Mucosa of descending colon (tissue), 3 donors: ENCODE measurements at regions not wholly inside any gene's neighbourhood (a gene's known extent, or its start where the extent isn't known, plus 50 kb on each side); places are given as distances from the start of the nearest gene placed in this dataset.

Experiments used
- ATAC-seq: fragments of 200-7000 bp; cut with Tn5 transposase; one replicate; pipeline ENCODE4 v1.9.1; 2020; ENCODE audit warnings: mild to moderate bottlenecking, moderate library complexity
- DNase-seq, 3 donors: peaks; one replicate each; pipeline ENCODE4 v3.0.0-alpha.2; 2020
- H3K36me3 ChIP-seq: fragments of 200-600 bp; one replicate; pipeline ENCODE4 v1.8.0; 2021; ENCODE audit warnings: low read depth, mild to moderate bottlenecking
- H3K4me1 ChIP-seq: fragments of 200-600 bp; one replicate; pipeline ENCODE4 v1.8.0; 2021; ENCODE audit warnings: low read depth, mild to moderate bottlenecking
- H3K4me3 ChIP-seq: fragments of 200-600 bp; one replicate; pipeline ENCODE4 v1.8.0; 2021; ENCODE audit warnings: mild to moderate bottlenecking
- H3K9me3 ChIP-seq: fragments of 200-600 bp; one replicate; pipeline ENCODE4 v1.8.0; 2021; ENCODE audit warnings: mild to moderate bottlenecking
- intact Hi-C, 2 donors: fragments of 100-400 bp; cut with DNase I in 1 of 2; cut with micrococcal nuclease in 1 of 2; formaldehyde crosslinking; loops; one replicate each; pipeline versions ENCODE4 v1.11.0 to v1.11.1; 2022; cut with DNase I, micrococcal nuclease
- TF ChIP-seq, protein P1 (sequence below): fragments of 200-600 bp; IDR thresholded peaks from one replicate; pipeline ENCODE4 v1.8.0; 2022; ENCODE audit warnings: antibody characterized with exemption, mild to moderate bottlenecking
- donor health status: DM: no; HTN: no; CAD: no; lungs with moderate emphysema.
- donor health status: DM: no; HTN: no; CAD: no.
- donor health status: DM: no; HTN: yes; CAD: no.

DNA sequence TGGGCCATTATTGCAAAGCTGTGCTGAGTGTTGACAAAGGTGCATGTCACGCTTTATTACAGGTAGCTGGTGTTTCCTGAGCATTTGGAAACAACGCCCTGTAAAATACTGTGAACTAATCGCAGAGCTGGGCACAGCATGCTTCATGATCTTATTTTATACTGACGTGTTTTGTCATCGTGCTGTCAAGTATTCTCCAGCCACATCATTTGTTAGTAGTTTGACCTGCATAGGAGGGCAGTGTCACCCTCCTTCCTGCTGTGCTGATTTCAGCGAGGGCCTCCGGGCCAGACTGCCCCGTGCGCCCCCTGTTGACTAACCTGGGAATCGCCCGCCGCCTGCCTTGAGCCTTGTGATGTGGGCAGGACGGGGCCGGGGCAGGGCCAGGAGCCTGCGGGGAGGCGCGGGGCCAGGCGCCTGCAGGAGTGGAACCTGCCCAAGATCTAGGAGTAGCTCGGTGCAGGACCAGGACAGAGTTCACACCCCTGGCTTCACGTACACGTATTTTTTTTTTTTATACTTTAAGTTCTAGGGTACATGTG, 820.7 kb downstream of the KCNJ18 start:
- no peaks in the 10 kb centered on the region for H3K4me1 ChIP-seq
- no peaks in the 10 kb centered on the region for H3K36me3 ChIP-seq
- peaks cover 58% of the 10 kb centered on the region for H3K9me3 ChIP-seq
- ATAC-seq: no peak
- intact Hi-C loops: no loop called here
- no peak overlapping the region for H3K4me3 ChIP-seq
- TF ChIP-seq, protein P1, sequence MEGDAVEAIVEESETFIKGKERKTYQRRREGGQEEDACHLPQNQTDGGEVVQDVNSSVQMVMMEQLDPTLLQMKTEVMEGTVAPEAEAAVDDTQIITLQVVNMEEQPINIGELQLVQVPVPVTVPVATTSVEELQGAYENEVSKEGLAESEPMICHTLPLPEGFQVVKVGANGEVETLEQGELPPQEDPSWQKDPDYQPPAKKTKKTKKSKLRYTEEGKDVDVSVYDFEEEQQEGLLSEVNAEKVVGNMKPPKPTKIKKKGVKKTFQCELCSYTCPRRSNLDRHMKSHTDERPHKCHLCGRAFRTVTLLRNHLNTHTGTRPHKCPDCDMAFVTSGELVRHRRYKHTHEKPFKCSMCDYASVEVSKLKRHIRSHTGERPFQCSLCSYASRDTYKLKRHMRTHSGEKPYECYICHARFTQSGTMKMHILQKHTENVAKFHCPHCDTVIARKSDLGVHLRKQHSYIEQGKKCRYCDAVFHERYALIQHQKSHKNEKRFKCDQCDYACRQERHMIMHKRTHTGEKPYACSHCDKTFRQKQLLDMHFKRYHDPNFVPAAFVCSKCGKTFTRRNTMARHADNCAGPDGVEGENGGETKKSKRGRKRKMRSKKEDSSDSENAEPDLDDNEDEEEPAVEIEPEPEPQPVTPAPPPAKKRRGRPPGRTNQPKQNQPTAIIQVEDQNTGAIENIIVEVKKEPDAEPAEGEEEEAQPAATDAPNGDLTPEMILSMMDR: no peak
- no peak for DNase-seq

DNA sequence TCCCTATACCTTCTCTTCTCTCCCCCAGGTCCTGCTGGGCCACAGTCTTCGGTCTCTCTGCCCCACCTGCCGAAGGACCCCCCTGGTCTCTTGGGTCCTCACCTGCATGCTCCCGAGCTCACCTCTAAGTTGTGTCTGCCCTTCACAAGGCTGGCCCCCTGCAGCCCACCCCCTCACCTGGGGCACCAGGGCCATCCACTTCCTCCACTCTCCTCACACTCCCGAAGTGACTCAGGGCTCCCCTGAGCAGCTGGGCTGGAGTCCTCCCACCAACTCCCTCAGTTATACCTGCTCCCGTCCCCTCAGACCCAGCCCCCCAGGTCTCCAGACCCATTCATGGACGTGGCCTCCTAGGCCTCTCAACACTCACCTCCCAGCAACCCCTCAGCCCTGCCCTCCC, 822.0 kb downstream of the KCNJ18 start:
- no peaks in the 10 kb centered on the region for H3K36me3 ChIP-seq
- DNase-seq: no peak
- intact Hi-C loops: no loop called here
- no peak overlapping the region for H3K4me3 ChIP-seq
- TF ChIP-seq, protein P1: no peak
- no peaks in the 10 kb centered on the region for H3K4me1 ChIP-seq
- peaks cover 61% of the 10 kb centered on the region for H3K9me3 ChIP-seq
- no peak for ATAC-seq

DNA sequence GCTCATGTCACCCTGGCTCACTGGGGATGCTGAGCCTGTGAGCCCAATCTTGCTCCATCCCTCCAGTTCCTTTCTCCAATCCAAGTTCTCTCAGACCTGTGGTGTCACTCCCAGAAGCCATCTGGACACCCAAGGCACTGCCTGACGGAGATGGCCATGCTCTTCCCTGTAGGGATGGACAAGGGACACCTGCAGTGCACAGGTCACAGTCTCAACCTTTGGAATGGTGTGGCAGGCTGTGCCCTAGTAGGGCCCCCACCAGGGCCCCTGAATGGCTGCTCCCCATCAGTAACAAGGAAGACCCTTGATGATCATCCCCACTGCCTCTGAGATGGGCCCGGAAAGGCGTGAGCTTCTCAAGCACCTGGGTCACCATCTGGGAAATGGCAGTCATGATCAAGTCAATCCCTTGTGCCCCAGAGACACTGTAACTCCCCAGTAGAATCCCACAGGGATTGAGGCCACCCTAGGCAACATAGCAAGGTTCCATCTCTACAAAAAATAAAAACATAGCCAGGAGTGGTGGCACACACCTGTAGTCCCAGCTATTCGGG, 822.5 kb downstream of the KCNJ18 start:
- Histone ChIP-seq H3K4me1 (no peaks in the 10 kb centered on the region), H3K4me3 (no peak overlapping the region), H3K9me3 (peaks cover 61% of the 10 kb centered on the region), H3K36me3 (no peaks in the 10 kb centered on the region)
- TF ChIP-seq, protein P1: no peak
- no peak for DNase-seq
- intact Hi-C loops: no loop called here
- no peak for ATAC-seq

DNA sequence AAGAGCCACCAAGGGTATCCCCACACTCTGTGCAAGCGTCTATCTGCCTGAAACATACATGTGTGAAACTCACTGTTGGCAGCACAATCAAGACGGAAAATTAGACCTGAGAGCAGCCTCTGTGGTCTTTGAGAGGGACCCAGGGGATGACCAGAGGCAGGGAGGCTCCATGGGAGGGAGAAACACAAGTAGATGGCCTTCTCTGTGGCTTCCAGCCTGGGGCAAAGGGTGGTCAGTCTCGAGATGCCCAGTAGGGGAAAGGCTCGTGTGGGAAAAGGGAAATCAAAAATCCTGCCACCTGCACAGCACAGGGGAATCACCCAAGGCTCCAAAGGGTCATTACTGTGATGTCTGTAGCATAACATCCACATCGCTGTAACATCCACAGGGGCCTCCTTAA, 823.3 kb downstream of the KCNJ18 start:
- Histone ChIP-seq H3K9me3 (peaks cover 58% of the 10 kb centered on the region), H3K36me3 (no peaks in the 10 kb centered on the region), H3K4me1 (no peaks in the 10 kb centered on the region), H3K4me3 (no peak overlapping the region)
- DNase-seq: no peak
- intact Hi-C loops: no loop called here
- ATAC-seq: no peak
- TF ChIP-seq, protein P1: no peak

DNA sequence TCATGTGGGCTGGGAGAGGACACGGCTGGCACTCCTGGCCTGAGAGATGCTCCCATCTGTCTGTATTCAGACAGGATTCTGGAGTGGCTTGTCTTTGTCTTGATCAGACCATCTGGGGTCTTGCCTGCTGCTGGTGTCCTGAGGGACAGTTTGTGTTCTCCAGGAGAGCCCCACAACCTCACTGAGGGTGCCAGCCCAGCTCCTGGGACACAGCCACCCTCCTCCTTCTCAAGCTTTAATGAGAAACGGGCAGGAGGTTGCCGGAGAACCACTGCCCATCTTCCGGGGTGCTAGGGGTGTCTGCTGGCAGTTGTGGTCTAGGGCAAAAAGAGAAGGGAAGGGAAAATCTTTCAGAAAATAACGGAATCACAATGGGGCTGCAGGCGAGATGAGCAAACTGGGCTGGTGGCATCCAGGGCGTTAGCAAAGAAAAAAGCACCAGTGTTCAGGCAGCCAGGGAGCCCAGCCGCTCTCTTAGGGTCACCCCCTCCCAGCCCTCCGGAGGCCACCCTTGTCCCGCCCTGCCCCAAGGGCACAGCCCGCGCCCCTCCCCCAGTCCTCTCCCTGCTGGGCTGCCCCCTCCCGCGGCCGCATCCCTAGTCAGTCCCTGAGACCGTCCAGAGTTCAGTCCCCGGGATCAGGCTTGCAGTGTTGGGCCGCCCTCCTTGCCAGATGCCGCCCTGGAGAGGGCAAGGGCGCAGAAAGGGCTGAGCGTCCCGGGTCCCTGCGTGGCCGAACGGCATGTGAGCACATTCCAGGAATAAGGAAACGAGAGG, 824.7 kb downstream of the KCNJ18 start:
- H3K4me3 ChIP-seq: no peak overlapping the region
- H3K36me3 ChIP-seq: no peaks in the 10 kb centered on the region
- intact Hi-C loops: no loop called here
- TF ChIP-seq, protein P1: no peak
- H3K9me3 ChIP-seq: peaks cover 52% of the 10 kb centered on the region
- H3K4me1 ChIP-seq: no peaks in the 10 kb centered on the region
- ATAC-seq: no peak
- DNase-seq: no peak
